ACHN (cell line): ENCODE measurements at regions not wholly inside any gene's neighbourhood (a gene's known extent, or its start where the extent isn't known, plus 50 kb on each side); places are given as distances from the start of the nearest gene placed in this dataset.

Source experiments
- DNase-seq: peaks from one replicate; pipeline ENCODE4 v3.0.0-alpha.2; 2015
- in situ Hi-C: cut with HindIII; loops from 2 replicates; pipeline ENCODE4 v1.10.0; 2017; ENCODE audit warnings: low sequenced_read_pairs, low pct_ligation_motif_present, low pct_unique_long_range_greater_than_20kb

- in situ Hi-C loops, result no loop called here
- DNase-seq, result peak; percentile 3
These were observed 81.0 kb upstream of the LHX8 start for GRCh38 chr1:75053207-75053606.

GRCh38 chr1:75058424-75058823 is 75.8 kb upstream of the LHX8 start:
- no peak for DNase-seq
- in situ Hi-C loops, result no loop called here

- in situ Hi-C loops, result no loop called here
- no peak for DNase-seq
These were observed 72.1 kb upstream of the LHX8 start for GRCh38 chr1:75062111-75062510.

- no peak for DNase-seq
- in situ Hi-C loops, result no loop called here
These were observed 66.2 kb upstream of the LHX8 start for GRCh38 chr1:75067975-75068374.

GRCh38 chr1:75074831-75075395 is 59.3 kb upstream of the LHX8 start:
- no peak for DNase-seq
- in situ Hi-C loops, result no loop called here

GRCh38 chr1:75079538-75080290 is 54.5 kb upstream of the LHX8 start:
- DNase-seq, result no peak
- in situ Hi-C loops, result no loop called here

GRCh38 chr1:75083223-75083622 is 51.0 kb upstream of the LHX8 start:
- no peak for DNase-seq
- in situ Hi-C loops, result no loop called here

GRCh38 chr1:75083848-75084514 is 50.2 kb upstream of the LHX8 start:
- in situ Hi-C loops, result no loop called here
- no peak for DNase-seq
